Left lung (tissue), 4 donors: ENCODE measurements at regions not wholly inside any gene's neighbourhood (a gene's known extent, or its start where the extent isn't known, plus 50 kb on each side); places are given as distances from the start of the nearest gene placed in this dataset.

Experiments used
- ATAC-seq: fragments of 200-7000 bp; cut with Tn5 transposase; one replicate; pipeline ENCODE4 v1.9.1; 2020; ENCODE audit warnings: moderate library complexity
- DNase-seq, 4 donors: peaks; one replicate each; pipeline ENCODE4 v3.0.0-alpha.2; 2013 to 2020
- H3K27ac ChIP-seq, 2 donors: fragments of 200-600 bp; sonication (generic) in 1 of 2; one replicate each; pipeline versions ENCODE4 v1.5.0 to v1.8.0; 2020 to 2021
- H3K27me3 ChIP-seq, 2 donors: fragments of 200-600 bp; sonication (generic) in 1 of 2; one replicate each; pipeline versions ENCODE4 v1.5.0 to v1.8.0; 2020 to 2021
- H3K36me3 ChIP-seq, 2 donors: fragments of 200-600 bp; sonication (generic) in 1 of 2; one replicate each; pipeline versions ENCODE4 v1.5.0 to v1.8.0; 2020 to 2021
- H3K4me1 ChIP-seq, 2 donors: fragments of 200-600 bp; one replicate each; pipeline ENCODE4 v1.8.0; 2021
- H3K4me3 ChIP-seq, 2 donors: fragments of 200-600 bp; sonication (generic) in 1 of 2; one replicate each; pipeline versions ENCODE4 v1.5.0 to v1.8.0; 2020 to 2021; ENCODE audit warnings: mild to moderate bottlenecking in 1 of 2
- H3K9me3 ChIP-seq, 2 donors: fragments of 200-600 bp; sonication (generic) in 1 of 2; one replicate each; pipeline versions ENCODE4 v1.5.0 to v1.8.0; 2020 to 2021
- CTCF ChIP-seq, 2 donors: fragments of 200-600 bp; sonication (generic) in 1 of 2; IDR thresholded peaks; one replicate each; pipeline versions ENCODE4 v1.5.0 to v1.8.0; 2021; ENCODE audit warnings: antibody characterized with exemption in 2 of 2
- intact Hi-C, 2 donors: fragments of 100-400 bp; cut with DNase I; formaldehyde crosslinking; loops; one replicate each; pipeline versions ENCODE4 v1.11.2 to v1.14.2; 2022
- donor health status: DM: no; HTN: yes; CAD: no.
- donor health status: DM: no; HTN: no; CAD: no.

- ATAC-seq: no peak
- intact Hi-C loops: no loop called here
- Histone ChIP-seq H3K27ac (no peak overlapping the region), H3K9me3 (no peaks in the 10 kb centered on the region), H3K27me3 (no peaks in the 10 kb centered on the region), H3K4me3 (no peak overlapping the region), H3K4me1 (no peaks in the 10 kb centered on the region), H3K36me3 (no peaks in the 10 kb centered on the region)
- DNase-seq: no peak
- TF ChIP-seq CTCF (IDR thresholded peaks at IDR 0.05): no peak
Measured at GRCh38 chr9:84486663-84487062, 146.1 kb upstream of the SLC28A3 start.

- Histone ChIP-seq H3K27me3 (no peaks in the 10 kb centered on the region), H3K4me1 (no peaks in the 10 kb centered on the region), H3K9me3 (no peaks in the 10 kb centered on the region), H3K4me3 (no peak overlapping the region), H3K27ac (no peak overlapping the region), H3K36me3 (no peaks in the 10 kb centered on the region)
- intact Hi-C loops: no loop called here
- DNase-seq: no peak
- ATAC-seq: no peak
- no peak for TF ChIP-seq CTCF (IDR thresholded peaks at IDR 0.05)
Measured at GRCh38 chr9:84490206-84490841, 149.8 kb upstream of the SLC28A3 start.

DNA sequence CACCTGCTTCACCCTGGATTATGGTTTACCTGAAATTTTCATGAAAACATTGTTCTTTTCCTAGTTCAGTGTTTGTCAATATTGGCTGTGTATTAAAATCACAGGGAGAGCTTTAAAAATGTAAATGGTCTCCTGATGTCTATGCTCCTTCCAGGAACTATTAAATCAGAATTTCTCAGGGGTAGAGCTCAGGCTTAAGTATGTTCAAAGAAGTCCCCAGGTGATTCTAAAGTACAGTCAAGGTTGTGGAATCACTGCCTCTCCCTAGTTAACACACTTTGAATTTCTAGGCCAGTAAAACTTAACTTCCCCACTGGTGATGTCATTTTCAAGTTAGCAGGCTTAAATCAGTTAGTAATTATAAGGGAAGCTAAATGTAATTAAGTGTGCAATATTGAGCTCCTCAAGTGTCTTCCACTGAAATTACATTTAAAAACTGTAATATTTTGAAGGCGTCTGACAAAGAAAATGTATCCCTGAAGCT is 150.3 kb upstream of the SLC28A3 start:
- no peaks in the 10 kb centered on the region for H3K36me3 ChIP-seq
- no peaks in the 10 kb centered on the region for H3K27me3 ChIP-seq
- DNase-seq (no peak), ATAC-seq (no peak)
- no peak overlapping the region for H3K27ac ChIP-seq
- intact Hi-C loops: no loop called here
- TF ChIP-seq CTCF (IDR thresholded peaks at IDR 0.05): no peak
- H3K4me3 ChIP-seq: no peak overlapping the region
- H3K9me3 ChIP-seq: no peaks in the 10 kb centered on the region
- no peaks in the 10 kb centered on the region for H3K4me1 ChIP-seq

DNA sequence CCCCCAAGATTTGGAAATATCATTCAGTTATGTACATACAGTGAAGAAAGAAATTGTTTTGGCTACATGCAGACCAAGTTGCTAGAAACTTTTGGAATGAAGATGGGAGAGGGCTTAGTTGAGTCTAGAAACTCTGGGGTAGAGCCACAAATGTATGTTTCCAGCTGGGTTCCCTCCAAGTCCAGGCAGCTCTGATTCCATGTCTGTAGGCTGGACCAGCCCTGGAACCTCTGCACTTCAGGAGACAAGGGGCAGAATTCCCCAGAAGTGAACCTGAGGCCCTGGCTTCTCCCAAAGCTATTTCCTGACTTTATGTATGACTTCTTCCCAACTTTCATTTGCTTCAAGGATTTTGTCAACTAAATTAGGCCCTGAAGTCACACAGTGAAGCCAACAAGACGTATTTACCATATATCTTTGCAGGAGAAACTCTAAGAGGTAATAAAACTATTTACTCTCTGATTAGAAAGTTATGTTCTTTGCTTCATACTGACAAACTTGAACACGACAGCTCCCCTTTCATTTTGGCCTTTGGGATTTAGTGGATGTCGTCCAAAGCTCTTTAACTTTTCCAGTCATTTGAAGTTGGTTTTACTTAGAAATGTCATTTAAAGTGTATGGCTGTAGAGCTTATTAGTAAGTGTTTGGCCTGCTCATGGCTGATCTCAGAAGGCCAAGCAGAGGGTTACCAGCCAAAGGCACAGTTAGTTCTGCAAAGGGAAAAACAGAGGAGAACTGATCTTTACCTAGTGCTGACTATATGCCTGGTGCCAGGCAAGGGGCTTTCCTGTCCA is 152.0 kb upstream of the SLC28A3 start:
- Histone ChIP-seq H3K27ac (no peak overlapping the region), H3K4me1 (no peaks in the 10 kb centered on the region), H3K9me3 (no peaks in the 10 kb centered on the region), H3K27me3 (no peaks in the 10 kb centered on the region), H3K36me3 (no peaks in the 10 kb centered on the region), H3K4me3 (no peak overlapping the region)
- no peak for DNase-seq
- intact Hi-C loops: no loop called here
- TF ChIP-seq CTCF (IDR thresholded peaks at IDR 0.05): no peak
- no peak for ATAC-seq

DNA sequence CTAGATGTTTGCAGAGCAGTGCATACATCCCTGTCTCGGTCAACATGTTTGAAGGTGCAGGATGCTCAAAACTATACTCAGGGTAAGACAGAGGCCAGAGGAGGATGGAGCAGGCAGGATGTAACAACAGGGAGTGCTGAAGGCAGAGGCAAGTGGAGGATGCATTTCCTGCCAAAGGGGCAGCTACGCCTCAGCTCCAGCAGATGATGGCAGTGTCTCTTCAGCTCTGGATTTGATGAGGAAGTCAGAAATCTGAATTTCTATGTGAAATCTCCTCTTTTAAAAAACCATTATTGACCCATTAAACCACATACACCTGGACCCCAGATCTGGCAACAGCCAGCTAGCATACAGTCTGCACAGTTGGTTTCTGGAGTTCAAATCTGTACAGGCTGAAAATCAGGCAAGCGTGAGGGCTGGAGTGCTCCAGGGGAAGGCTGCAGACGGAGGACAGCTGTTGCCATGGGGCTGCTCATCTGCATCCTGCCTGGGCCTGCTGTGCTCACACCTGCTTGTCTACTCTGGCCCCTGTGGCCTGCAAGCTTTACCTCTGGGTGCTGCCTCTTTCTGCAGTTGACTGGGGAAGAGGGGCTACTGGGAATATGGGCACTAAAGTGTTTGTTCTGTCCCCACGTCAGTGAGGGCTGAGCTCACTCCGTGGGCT is 152.9 kb upstream of the SLC28A3 start:
- Histone ChIP-seq H3K4me3 (no peak overlapping the region), H3K4me1 (no peaks in the 10 kb centered on the region), H3K36me3 (no peaks in the 10 kb centered on the region), H3K27ac (no peak overlapping the region), H3K9me3 (no peaks in the 10 kb centered on the region), H3K27me3 (no peaks in the 10 kb centered on the region)
- ATAC-seq (no peak), DNase-seq (no peak)
- intact Hi-C loops: no loop called here
- no peak for TF ChIP-seq CTCF (IDR thresholded peaks at IDR 0.05)
